ENCODE measurements at regions not wholly inside any gene's neighbourhood (a gene's known extent, or its start where the extent isn't known, plus 50 kb on each side); places are given as distances from the start of the nearest gene placed in this dataset.

GRCh38 chr13:111604097-111604496 lies 283.7 kb downstream of the TEX29 start:
- POLR2A ChIA-PET, result no interaction called here
- CTCF ChIA-PET, result no interaction called here
- no peaks in the 10 kb centered on the region for H4K20me1 ChIP-seq (ENCODE audit: insufficient read depth)

More at GRCh38 chr13:111604097-111604496, 283.7 kb downstream of the TEX29 start:
- no peaks in the 10 kb centered on the region for H3K4me1 ChIP-seq (ENCODE audit: control insufficient read depth in 1 of 2, insufficient read depth in 2 of 2, low read depth in 1 of 2, low read length in 1 of 2)
- 9% methylated on average over 14 of the region's 14 CpGs for WGBS (ENCODE audit: low lambda C conversion rate)
- no peak overlapping the region for H3K27ac ChIP-seq (ENCODE audit: low read depth in 2 of 2, low read length in 1 of 2)
- no peak overlapping the region for H2AFZ ChIP-seq (ENCODE audit: low read depth)
- H3K36me3 ChIP-seq (replicated peaks in 1 of 2; ENCODE audit: control insufficient read depth in 1 of 2, insufficient read depth in 2 of 2, low read length in 1 of 2), result no peaks in the 10 kb centered on the region
- H3K27me3 ChIP-seq (ENCODE audit: insufficient read depth), result no peaks in the 10 kb centered on the region
- no peaks in the 10 kb centered on the region for H3K79me2 ChIP-seq (ENCODE audit: insufficient read depth)
- H3F3A ChIP-seq (replicated peaks; ENCODE audit: insufficient read depth), result no peaks in the 10 kb centered on the region
- no peak for TF ChIP-seq MAX (IDR thresholded peaks at IDR 0.05; ENCODE audit: low read depth)
- TF ChIP-seq IRF3 (IDR thresholded peaks at IDR 0.05; ENCODE audit: low read depth, low read length), result no peak
- TF ChIP-seq YY1 (IDR thresholded peaks at IDR 0.05; ENCODE audit: low read depth), result no peak
- TF ChIP-seq, protein P1, sequence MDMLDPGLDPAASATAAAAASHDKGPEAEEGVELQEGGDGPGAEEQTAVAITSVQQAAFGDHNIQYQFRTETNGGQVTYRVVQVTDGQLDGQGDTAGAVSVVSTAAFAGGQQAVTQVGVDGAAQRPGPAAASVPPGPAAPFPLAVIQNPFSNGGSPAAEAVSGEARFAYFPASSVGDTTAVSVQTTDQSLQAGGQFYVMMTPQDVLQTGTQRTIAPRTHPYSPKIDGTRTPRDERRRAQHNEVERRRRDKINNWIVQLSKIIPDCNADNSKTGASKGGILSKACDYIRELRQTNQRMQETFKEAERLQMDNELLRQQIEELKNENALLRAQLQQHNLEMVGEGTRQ (IDR thresholded peaks at IDR 0.05; ENCODE audit: borderline replicate concordance, low read depth, low read length), result no peak
- no peak for TF ChIP-seq ZBTB33 (IDR thresholded peaks at IDR 0.05; ENCODE audit: borderline replicate concordance, low read depth)
- TF ChIP-seq TCF12 (IDR thresholded peaks at IDR 0.05), result no peak
- TF ChIP-seq, protein P2, sequence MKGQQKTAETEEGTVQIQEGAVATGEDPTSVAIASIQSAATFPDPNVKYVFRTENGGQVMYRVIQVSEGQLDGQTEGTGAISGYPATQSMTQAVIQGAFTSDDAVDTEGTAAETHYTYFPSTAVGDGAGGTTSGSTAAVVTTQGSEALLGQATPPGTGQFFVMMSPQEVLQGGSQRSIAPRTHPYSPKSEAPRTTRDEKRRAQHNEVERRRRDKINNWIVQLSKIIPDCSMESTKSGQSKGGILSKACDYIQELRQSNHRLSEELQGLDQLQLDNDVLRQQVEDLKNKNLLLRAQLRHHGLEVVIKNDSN (IDR thresholded peaks at IDR 0.05; ENCODE audit: borderline replicate concordance, low read depth), result no peak
- TF ChIP-seq RCOR1 (IDR thresholded peaks at IDR 0.05; ENCODE audit: low read length), result no peak
- no peak for TF ChIP-seq SIN3A (IDR thresholded peaks at IDR 0.05; ENCODE audit: borderline replicate concordance, low read depth, low read length)
- no peak for TF ChIP-seq FOXJ3 (CRISPR knock-in tag; IDR thresholded peaks at IDR 0.05)
- no peak for TF ChIP-seq GATA2 (CRISPR knock-in tag; IDR thresholded peaks at IDR 0.05)
- TF ChIP-seq RXRA (IDR thresholded peaks at IDR 0.05; ENCODE audit: borderline replicate concordance, low read depth), result no peak
- TF ChIP-seq JUND (IDR thresholded peaks at IDR 0.05), result no peak
- TF ChIP-seq ELF1 (IDR thresholded peaks at IDR 0.05), result no peak
- no peak for TF ChIP-seq NFIC (IDR thresholded peaks at IDR 0.05; ENCODE audit: borderline replicate concordance)
- no peak for TF ChIP-seq FOXM1 (IDR thresholded peaks at IDR 0.05; ENCODE audit: low read depth)
- TF ChIP-seq MEF2A (IDR thresholded peaks at IDR 0.05; ENCODE audit: borderline replicate concordance, low read depth), result no peak
- H3K9ac ChIP-seq, result no peak overlapping the region
- DNase-seq, result no peak
- no peak overlapping the region for H3K4me2 ChIP-seq
- no peak overlapping the region for H3K4me3 ChIP-seq (ENCODE audit: low read depth in 2 of 2, low read length in 1 of 2)
- H3K9me3 ChIP-seq, result no peaks in the 10 kb centered on the region
- no peaks in the 10 kb centered on the region for H3K9me2 ChIP-seq

All from SK-N-SH (cell line).